ENCODE measurements at regions not wholly inside any gene's neighbourhood (a gene's known extent, or its start where the extent isn't known, plus 50 kb on each side); places are given as distances from the start of the nearest gene placed in this dataset.

GRCh38 chr3:82505079-82505756 lies 743.8 kb upstream of the GBE1 start:
- DNase-seq (ENCODE audit: low spot score): no peak
- ATAC-seq (ENCODE audit: low FRiP score): no peak
- no peak for TF ChIP-seq CTCF (IDR thresholded peaks at IDR 0.05)

GRCh38 chr3:82498186-82498585 lies 736.7 kb upstream of the GBE1 start:
- DNase-seq (ENCODE audit: low spot score) (no peak), ATAC-seq (ENCODE audit: low FRiP score) (no peak)
- TF ChIP-seq CTCF (IDR thresholded peaks at IDR 0.05): no peak

- DNase-seq (ENCODE audit: low spot score) (no peak), ATAC-seq (ENCODE audit: low FRiP score) (no peak)
- no peak for TF ChIP-seq CTCF (IDR thresholded peaks at IDR 0.05)
These were observed 735.6 kb upstream of the GBE1 start for GRCh38 chr3:82496890-82497560.

- TF ChIP-seq CTCF (IDR thresholded peaks at IDR 0.05): no peak
- ATAC-seq (ENCODE audit: low FRiP score) (no peak), DNase-seq (ENCODE audit: low spot score) (no peak)
These were observed 734.2 kb upstream of the GBE1 start for GRCh38 chr3:82495655-82496054.

GRCh38 chr3:82494977-82495489 lies 733.6 kb upstream of the GBE1 start:
- no peak for DNase-seq (ENCODE audit: low spot score)
- TF ChIP-seq CTCF (IDR thresholded peaks at IDR 0.05): no peak
- no peak for ATAC-seq (ENCODE audit: low FRiP score)

GRCh38 chr3:82493858-82494257 lies 732.4 kb upstream of the GBE1 start:
- DNase-seq (ENCODE audit: low spot score): no peak
- no peak for ATAC-seq (ENCODE audit: low FRiP score)
- TF ChIP-seq CTCF (IDR thresholded peaks at IDR 0.05): no peak

GRCh38 chr3:82475306-82475705 lies 713.9 kb upstream of the GBE1 start:
- DNase-seq (ENCODE audit: low spot score): no peak
- ATAC-seq (ENCODE audit: low FRiP score): no peak
- TF ChIP-seq CTCF (IDR thresholded peaks at IDR 0.05): no peak
